Progenitor cell of endocrine pancreas (in vitro differentiated cells): ENCODE measurements at regions not wholly inside any gene's neighbourhood (a gene's known extent, or its start where the extent isn't known, plus 50 kb on each side); places are given as distances from the start of the nearest gene placed in this dataset.

Experiments used
- DNase-seq: peaks from one replicate; pipeline ENCODE4 v3.0.0; 2021; ENCODE audit warnings: low spot score; ENCODE audit not compliant: unreplicated experiment
- H3K27ac Mint-ChIP-seq: 2 replicates; pipeline ENCODE4 v1.8.0; 2021; ENCODE audit warnings: mild to moderate bottlenecking, moderate library complexity, mixed read lengths
- H3K27me3 Mint-ChIP-seq: 2 replicates; pipeline ENCODE4 v1.8.0; 2021; ENCODE audit warnings: mixed read lengths
- H3K36me3 Mint-ChIP-seq: 2 replicates; pipeline ENCODE4 v1.8.0; 2022; ENCODE audit warnings: mixed read lengths; ENCODE audit not compliant: insufficient read depth
- H3K4me1 Mint-ChIP-seq: 2 replicates; pipeline ENCODE4 v1.8.0; 2021; ENCODE audit warnings: low read depth, mixed read lengths
- H3K4me3 Mint-ChIP-seq: 2 replicates; pipeline ENCODE4 v1.8.0; 2021; ENCODE audit warnings: low read depth, mild to moderate bottlenecking, moderate library complexity, mixed read lengths
- H3K9me3 Mint-ChIP-seq: 2 replicates; pipeline ENCODE4 v1.8.0; 2021; ENCODE audit warnings: low read depth, mixed read lengths
- CTCF ChIP-seq: fragments of 200-600 bp; sonication (generic); IDR thresholded peaks from one replicate; pipeline ENCODE4 v1.5.0; 2021; ENCODE audit warnings: antibody characterized with exemption, mild to moderate bottlenecking; ENCODE audit not compliant: unreplicated experiment

GRCh38 chr15:47824147-47824546 is 106.8 kb downstream of the SEMA6D start:
- TF ChIP-seq CTCF, result no peak
- no peak overlapping the region for H3K4me3 Mint-ChIP-seq
- no peaks in the 10 kb centered on the region for H3K36me3 Mint-ChIP-seq
- no peaks in the 10 kb centered on the region for H3K9me3 Mint-ChIP-seq
- H3K27me3 Mint-ChIP-seq, result no peaks in the 10 kb centered on the region
- no peaks in the 10 kb centered on the region for H3K4me1 Mint-ChIP-seq
- no peak overlapping the region for H3K27ac Mint-ChIP-seq
- no peak for DNase-seq

- H3K4me3 Mint-ChIP-seq, result no peak overlapping the region
- H3K9me3 Mint-ChIP-seq, result peaks cover 11% of the 10 kb centered on the region
- no peaks in the 10 kb centered on the region for H3K36me3 Mint-ChIP-seq
- DNase-seq, result no peak
- no peak for TF ChIP-seq CTCF
- H3K27me3 Mint-ChIP-seq, result no peaks in the 10 kb centered on the region
- no peaks in the 10 kb centered on the region for H3K4me1 Mint-ChIP-seq
- H3K27ac Mint-ChIP-seq, result no peak overlapping the region
Observed at GRCh38 chr15:47829667-47830066, 112.4 kb downstream of the SEMA6D start.

- H3K9me3 Mint-ChIP-seq, result peaks cover 15% of the 10 kb centered on the region
Observed at GRCh38 chr15:47834093-47834492, 116.8 kb downstream of the SEMA6D start.

GRCh38 chr15:47839233-47839825 is 122.0 kb downstream of the SEMA6D start:
- no peak overlapping the region for H3K27ac Mint-ChIP-seq
- H3K4me3 Mint-ChIP-seq, result no peak overlapping the region
- H3K27me3 Mint-ChIP-seq, result peaks cover 10% of the 10 kb centered on the region
- no peak for TF ChIP-seq CTCF
- peaks cover 35% of the 10 kb centered on the region for H3K4me1 Mint-ChIP-seq
- no peak for DNase-seq
- H3K9me3 Mint-ChIP-seq, result peaks cover 4% of the 10 kb centered on the region
- H3K36me3 Mint-ChIP-seq, result no peaks in the 10 kb centered on the region

More at GRCh38 chr15:47834093-47834492, 116.8 kb downstream of the SEMA6D start:
- no peak for TF ChIP-seq CTCF
- no peak overlapping the region for H3K4me3 Mint-ChIP-seq
- no peak for DNase-seq
- H3K27me3 Mint-ChIP-seq, result peaks cover 7% of the 10 kb centered on the region
- no peaks in the 10 kb centered on the region for H3K4me1 Mint-ChIP-seq
- no peaks in the 10 kb centered on the region for H3K36me3 Mint-ChIP-seq
- no peak overlapping the region for H3K27ac Mint-ChIP-seq

GRCh38 chr15:47843124-47843663 is 125.9 kb downstream of the SEMA6D start:
- Mint-ChIP-seq H3K27me3 (peaks cover 8% of the 10 kb centered on the region), H3K27ac (peak overlapping the region; percentile 89), H3K36me3 (no peaks in the 10 kb centered on the region), H3K9me3 (no peaks in the 10 kb centered on the region), H3K4me1 (peaks cover 64% of the 10 kb centered on the region), H3K4me3 (no peak overlapping the region)
- no peak for DNase-seq
- TF ChIP-seq CTCF, result no peak
